ENCODE measurements at regions not wholly inside any gene's neighbourhood (a gene's known extent, or its start where the extent isn't known, plus 50 kb on each side); places are given as distances from the start of the nearest gene placed in this dataset.

GRCh38 chr1:103942029-103942428 lies 192.3 kb downstream of the AMY1C start:
- no peaks in the 10 kb centered on the region for H3K4me1 ChIP-seq
- no peaks in the 10 kb centered on the region for H3K36me3 ChIP-seq
- no peaks in the 10 kb centered on the region for H3K27me3 ChIP-seq
- intact Hi-C loops (cut with DNase I) = no loop called here
- TF ChIP-seq, protein P1, sequence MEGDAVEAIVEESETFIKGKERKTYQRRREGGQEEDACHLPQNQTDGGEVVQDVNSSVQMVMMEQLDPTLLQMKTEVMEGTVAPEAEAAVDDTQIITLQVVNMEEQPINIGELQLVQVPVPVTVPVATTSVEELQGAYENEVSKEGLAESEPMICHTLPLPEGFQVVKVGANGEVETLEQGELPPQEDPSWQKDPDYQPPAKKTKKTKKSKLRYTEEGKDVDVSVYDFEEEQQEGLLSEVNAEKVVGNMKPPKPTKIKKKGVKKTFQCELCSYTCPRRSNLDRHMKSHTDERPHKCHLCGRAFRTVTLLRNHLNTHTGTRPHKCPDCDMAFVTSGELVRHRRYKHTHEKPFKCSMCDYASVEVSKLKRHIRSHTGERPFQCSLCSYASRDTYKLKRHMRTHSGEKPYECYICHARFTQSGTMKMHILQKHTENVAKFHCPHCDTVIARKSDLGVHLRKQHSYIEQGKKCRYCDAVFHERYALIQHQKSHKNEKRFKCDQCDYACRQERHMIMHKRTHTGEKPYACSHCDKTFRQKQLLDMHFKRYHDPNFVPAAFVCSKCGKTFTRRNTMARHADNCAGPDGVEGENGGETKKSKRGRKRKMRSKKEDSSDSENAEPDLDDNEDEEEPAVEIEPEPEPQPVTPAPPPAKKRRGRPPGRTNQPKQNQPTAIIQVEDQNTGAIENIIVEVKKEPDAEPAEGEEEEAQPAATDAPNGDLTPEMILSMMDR (IDR thresholded peaks at IDR 0.05) = no peak
- no peak overlapping the region for H3K27ac ChIP-seq
- H3K9me3 ChIP-seq = no peaks in the 10 kb centered on the region
- DNase-seq (ENCODE audit: low spot score in 2 of 2) = no peak
- H3K4me3 ChIP-seq = no peak overlapping the region

DNA sequence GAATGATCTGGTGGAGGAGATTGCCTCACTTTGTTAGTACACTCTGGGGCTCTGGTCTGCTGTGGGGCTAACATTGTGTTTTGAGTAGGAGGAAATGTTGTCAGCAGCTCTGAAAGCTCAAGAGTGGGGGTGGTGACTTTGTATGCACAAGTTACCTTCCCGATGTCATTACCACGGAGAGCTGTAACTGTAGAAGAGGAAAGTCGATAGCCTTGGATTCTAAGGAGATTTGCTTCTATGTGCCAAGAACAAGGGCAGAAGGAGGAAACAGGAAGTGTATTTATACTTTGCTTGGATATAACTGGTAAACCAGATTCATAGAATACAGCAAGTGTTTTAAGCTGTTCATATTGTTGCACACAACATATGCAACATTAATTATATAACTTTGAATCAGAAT lies 196.1 kb downstream of the AMY1C start:
- Histone ChIP-seq H3K27me3 (no peaks in the 10 kb centered on the region), H3K4me3 (no peak overlapping the region), H3K4me1 (no peaks in the 10 kb centered on the region), H3K9me3 (no peaks in the 10 kb centered on the region), H3K27ac (no peak overlapping the region), H3K36me3 (no peaks in the 10 kb centered on the region)
- no peak for DNase-seq (ENCODE audit: low spot score in 2 of 2)
- intact Hi-C loops (cut with DNase I) = no loop called here
- TF ChIP-seq, protein P1 (IDR thresholded peaks at IDR 0.05) = no peak

DNA sequence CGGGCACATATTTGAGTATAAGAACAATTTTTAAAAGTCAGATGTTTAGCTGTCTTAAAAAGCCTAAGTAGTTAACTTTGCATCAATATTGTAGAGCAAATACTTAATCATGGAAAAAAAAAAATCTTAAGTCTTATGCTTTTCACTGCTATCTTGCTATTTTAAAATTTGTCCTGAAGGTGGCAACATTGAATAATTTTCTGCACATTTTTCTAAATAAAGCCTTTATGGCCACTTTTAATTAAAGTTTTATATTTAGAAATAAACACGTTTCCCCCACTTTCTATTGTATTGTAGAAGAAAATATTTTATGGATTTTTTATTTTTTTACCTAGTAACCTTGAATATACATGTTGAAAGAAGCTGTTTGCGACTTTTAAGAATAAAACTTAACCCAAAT lies 198.8 kb downstream of the AMY1C start:
- H3K36me3 ChIP-seq = no peaks in the 10 kb centered on the region
- no peaks in the 10 kb centered on the region for H3K4me1 ChIP-seq
- no peaks in the 10 kb centered on the region for H3K9me3 ChIP-seq
- DNase-seq (ENCODE audit: low spot score in 2 of 2) = no peak
- TF ChIP-seq, protein P1 (IDR thresholded peaks at IDR 0.05) = no peak
- no peak overlapping the region for H3K27ac ChIP-seq
- H3K4me3 ChIP-seq = no peak overlapping the region
- no peaks in the 10 kb centered on the region for H3K27me3 ChIP-seq
- intact Hi-C loops (cut with DNase I) = no loop called here

GRCh38 chr1:103949779-103950178 lies 200.1 kb downstream of the AMY1C start:
- TF ChIP-seq, protein P1 (IDR thresholded peaks at IDR 0.05) = no peak
- Histone ChIP-seq H3K36me3 (no peaks in the 10 kb centered on the region), H3K27me3 (no peaks in the 10 kb centered on the region), H3K4me1 (no peaks in the 10 kb centered on the region), H3K27ac (no peak overlapping the region), H3K4me3 (no peak overlapping the region), H3K9me3 (no peaks in the 10 kb centered on the region)
- no peak for DNase-seq (ENCODE audit: low spot score in 2 of 2)
- intact Hi-C loops (cut with DNase I) = no loop called here

DNA sequence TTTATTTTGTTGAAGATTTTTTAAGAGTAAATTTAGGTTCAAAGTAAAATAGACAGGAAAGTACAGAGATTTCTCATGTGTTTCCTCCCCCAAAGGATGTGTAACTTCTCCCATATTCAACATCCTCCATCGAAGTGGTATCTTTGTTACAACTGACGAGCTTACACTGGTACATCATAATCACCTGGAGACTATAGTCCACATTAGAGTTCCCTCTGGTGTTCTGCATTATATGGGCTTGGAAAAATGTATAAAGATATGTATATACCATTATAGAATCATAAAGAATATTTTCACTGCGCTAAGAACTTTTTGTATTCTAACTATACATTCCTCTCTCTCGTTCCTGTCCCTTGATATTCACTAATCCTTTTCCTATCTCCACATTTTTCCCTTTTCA lies 203.7 kb downstream of the AMY1C start:
- TF ChIP-seq, protein P1 (IDR thresholded peaks at IDR 0.05) = no peak
- H3K9me3 ChIP-seq = no peaks in the 10 kb centered on the region
- no peak for DNase-seq (ENCODE audit: low spot score in 2 of 2)
- H3K27ac ChIP-seq = no peak overlapping the region
- no peaks in the 10 kb centered on the region for H3K36me3 ChIP-seq
- intact Hi-C loops (cut with DNase I) = no loop called here
- H3K4me3 ChIP-seq = no peak overlapping the region
- no peaks in the 10 kb centered on the region for H3K4me1 ChIP-seq
- H3K27me3 ChIP-seq = no peaks in the 10 kb centered on the region

GRCh38 chr1:103958699-103959098 lies 209.0 kb downstream of the AMY1C start:
- Histone ChIP-seq H3K27me3 (no peaks in the 10 kb centered on the region), H3K4me3 (no peak overlapping the region), H3K9me3 (no peaks in the 10 kb centered on the region), H3K4me1 (no peaks in the 10 kb centered on the region), H3K27ac (no peak overlapping the region), H3K36me3 (no peaks in the 10 kb centered on the region)
- intact Hi-C loops (cut with DNase I) = no loop called here
- DNase-seq (ENCODE audit: low spot score in 2 of 2) = no peak
- TF ChIP-seq, protein P1 (IDR thresholded peaks at IDR 0.05) = no peak
